ENCODE measurements at regions not wholly inside any gene's neighbourhood (a gene's known extent, or its start where the extent isn't known, plus 50 kb on each side); places are given as distances from the start of the nearest gene placed in this dataset.

DNA sequence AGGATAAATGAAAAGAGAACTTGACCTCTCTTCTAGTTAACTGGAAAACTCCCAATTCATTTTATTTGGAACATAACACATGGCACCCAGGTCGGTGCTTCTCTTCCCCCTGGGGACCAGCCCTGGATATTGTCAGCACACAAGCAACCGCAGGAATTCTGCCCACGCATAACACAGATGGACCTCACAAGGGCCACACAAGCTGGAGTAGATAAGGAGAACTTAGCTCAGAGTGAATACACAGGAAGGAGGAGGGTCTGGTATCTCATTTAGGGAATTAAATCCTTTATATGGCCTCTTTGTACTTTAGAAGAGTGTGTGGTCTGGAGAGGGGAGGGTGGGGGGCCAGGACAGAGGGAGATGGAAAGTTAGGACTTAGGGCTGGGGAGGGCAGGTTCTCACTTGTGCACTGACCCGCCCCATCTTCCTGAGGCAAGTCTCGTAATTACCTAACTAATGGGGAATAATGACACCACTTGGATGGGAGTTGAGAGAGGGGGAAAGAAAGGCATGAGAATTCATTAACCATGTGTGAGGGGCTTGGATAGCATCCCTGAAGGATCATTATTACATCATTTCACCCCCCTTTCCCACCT, 341.2 kb upstream of the WWC1 start:
- H3K27ac ChIP-seq (ENCODE audit: low read depth, low read length): no peak overlapping the region
- no peaks in the 10 kb centered on the region for H3K27me3 ChIP-seq (ENCODE audit: control insufficient read depth, insufficient read depth, low read length)
- H3K9ac ChIP-seq (ENCODE audit: low read length): no peak overlapping the region
- no peak overlapping the region for H3K4me3 ChIP-seq (ENCODE audit: low read length)
- H3K36me3 ChIP-seq (ENCODE audit: control insufficient read depth, insufficient read depth, low read length): no peaks in the 10 kb centered on the region
- peaks cover 17% of the 10 kb centered on the region for H3K4me1 ChIP-seq (ENCODE audit: control insufficient read depth, insufficient read depth, low read length)

DNA sequence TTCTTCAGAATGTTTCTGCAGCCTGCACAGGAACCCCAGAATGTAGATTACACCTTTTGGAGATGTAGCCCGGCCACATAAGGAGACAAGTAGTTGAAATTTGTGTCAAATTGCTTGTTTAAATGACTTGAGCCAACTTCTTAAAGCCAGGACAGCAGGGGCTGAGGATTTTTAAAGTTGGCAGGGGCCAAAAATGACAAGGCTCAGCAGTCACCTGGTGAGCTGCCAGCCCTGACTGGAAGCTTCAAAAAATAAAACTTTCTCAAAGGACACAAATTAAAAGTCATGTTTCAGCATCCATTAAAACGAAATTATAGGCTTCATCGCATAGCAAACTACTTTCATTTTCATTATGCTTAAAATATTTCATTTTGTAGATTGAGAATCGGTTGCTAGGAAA, 340.3 kb upstream of the WWC1 start:
- peaks cover 9% of the 10 kb centered on the region for H3K4me1 ChIP-seq (ENCODE audit: control insufficient read depth, insufficient read depth, low read length)

DNA sequence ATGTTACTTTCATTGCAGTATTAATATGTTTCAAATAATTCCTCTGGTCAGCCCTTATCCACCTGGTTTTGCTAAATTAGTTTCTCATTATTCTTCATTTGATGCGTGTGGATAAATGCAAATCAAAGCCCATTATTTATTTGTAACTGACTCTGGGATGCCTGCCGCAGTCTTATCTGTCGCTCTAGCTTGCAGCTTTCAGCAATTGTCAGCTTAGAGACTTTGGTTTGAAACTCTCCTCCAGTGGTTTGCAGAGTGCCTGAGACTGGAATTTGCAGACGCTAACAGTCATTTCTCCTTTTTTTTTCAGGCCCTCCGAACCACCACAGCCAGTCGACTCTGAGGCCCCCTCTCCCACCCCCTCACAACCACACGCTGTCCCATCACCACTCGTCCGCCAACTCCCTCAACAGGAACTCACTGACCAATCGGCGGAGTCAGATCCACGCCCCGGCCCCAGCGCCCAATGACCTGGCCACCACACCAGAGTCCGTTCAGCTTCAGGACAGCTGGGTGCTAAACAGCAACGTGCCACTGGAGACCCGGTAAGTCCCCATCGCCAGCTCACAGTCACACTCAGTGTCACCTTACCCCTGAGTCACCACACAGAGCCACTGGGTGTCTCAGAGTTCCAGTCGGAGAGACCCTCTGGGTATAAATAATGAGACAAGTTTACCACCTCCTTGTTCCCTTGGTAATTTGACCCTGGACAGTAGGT, 339.0 kb upstream of the WWC1 start:
- H3K36me3 ChIP-seq (ENCODE audit: control insufficient read depth, insufficient read depth, low read length): no peaks in the 10 kb centered on the region
- H3K4me3 ChIP-seq (ENCODE audit: low read length): no peak overlapping the region
- H3K9ac ChIP-seq (ENCODE audit: low read length): no peak overlapping the region
- H3K27ac ChIP-seq (ENCODE audit: low read depth, low read length): no peak overlapping the region
- H3K27me3 ChIP-seq (ENCODE audit: control insufficient read depth, insufficient read depth, low read length): no peaks in the 10 kb centered on the region
- H3K4me1 ChIP-seq (ENCODE audit: control insufficient read depth, insufficient read depth, low read length): no peaks in the 10 kb centered on the region

More for the DNA sequence above, 340.3 kb upstream of the WWC1 start:
- H3K36me3 ChIP-seq (ENCODE audit: control insufficient read depth, insufficient read depth, low read length): no peaks in the 10 kb centered on the region
- H3K4me3 ChIP-seq (ENCODE audit: low read length): no peak overlapping the region
- no peak overlapping the region for H3K27ac ChIP-seq (ENCODE audit: low read depth, low read length)
- no peaks in the 10 kb centered on the region for H3K27me3 ChIP-seq (ENCODE audit: control insufficient read depth, insufficient read depth, low read length)
- H3K9ac ChIP-seq (ENCODE audit: low read length): no peak overlapping the region

DNA sequence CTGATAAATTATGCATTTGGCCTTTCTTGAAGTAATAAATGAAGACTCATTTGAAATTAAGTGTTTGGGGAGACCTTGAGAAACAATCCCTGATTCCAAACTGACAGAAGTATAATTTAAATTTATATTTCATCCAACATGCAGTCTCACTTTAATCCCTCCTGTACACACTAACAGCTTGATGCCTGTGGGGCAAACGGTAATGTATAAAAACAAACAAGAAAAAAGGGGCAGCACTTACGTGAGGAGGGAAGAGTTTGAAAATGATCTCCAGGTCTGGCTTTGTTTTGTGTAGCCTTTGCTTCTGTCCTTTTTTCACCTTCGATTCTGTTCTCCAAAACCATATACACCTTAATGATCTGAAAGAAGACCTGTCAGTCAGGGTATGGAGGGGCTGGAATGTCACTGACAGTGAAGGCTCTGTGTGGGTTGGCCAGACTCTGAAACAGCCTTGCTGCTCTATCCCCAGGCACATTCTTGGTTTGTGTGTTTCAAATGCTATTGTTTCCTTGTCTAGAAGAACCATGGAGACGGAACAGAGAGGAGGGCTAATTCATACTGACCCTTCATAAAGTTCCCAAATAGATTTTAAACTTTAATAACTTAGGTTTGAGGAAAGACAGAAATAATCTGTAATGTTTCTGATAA, 338.2 kb upstream of the WWC1 start:
- Histone ChIP-seq H3K36me3 (ENCODE audit: control insufficient read depth, insufficient read depth, low read length) (no peaks in the 10 kb centered on the region), H3K9ac (ENCODE audit: low read length) (no peak overlapping the region), H3K4me1 (ENCODE audit: control insufficient read depth, insufficient read depth, low read length) (no peaks in the 10 kb centered on the region), H3K27me3 (ENCODE audit: control insufficient read depth, insufficient read depth, low read length) (no peaks in the 10 kb centered on the region), H3K4me3 (ENCODE audit: low read length) (no peak overlapping the region), H3K27ac (ENCODE audit: low read depth, low read length) (no peak overlapping the region)

DNA sequence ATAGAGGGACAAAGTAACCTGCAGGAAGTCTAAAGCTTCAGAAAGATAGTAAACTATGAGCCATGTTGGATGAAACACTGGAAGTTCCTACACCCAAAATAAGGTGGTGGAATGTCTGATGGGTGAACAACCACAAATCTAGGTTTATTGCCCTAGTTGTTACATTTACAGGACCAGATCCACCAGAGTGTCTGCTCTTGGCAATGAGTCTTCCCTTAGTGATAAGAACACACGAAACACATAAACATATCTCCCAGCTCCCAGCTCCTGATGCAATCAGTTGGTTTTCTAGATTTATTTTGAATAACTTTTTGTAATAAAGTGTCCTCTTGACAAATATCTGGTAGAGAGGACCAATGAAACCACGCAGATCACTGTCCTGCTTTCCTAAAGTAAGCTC, 329.7 kb upstream of the WWC1 start:
- no peak overlapping the region for H3K4me3 ChIP-seq (ENCODE audit: low read length)
- H3K4me1 ChIP-seq (ENCODE audit: control insufficient read depth, insufficient read depth, low read length): no peaks in the 10 kb centered on the region
- no peaks in the 10 kb centered on the region for H3K27me3 ChIP-seq (ENCODE audit: control insufficient read depth, insufficient read depth, low read length)

DNA sequence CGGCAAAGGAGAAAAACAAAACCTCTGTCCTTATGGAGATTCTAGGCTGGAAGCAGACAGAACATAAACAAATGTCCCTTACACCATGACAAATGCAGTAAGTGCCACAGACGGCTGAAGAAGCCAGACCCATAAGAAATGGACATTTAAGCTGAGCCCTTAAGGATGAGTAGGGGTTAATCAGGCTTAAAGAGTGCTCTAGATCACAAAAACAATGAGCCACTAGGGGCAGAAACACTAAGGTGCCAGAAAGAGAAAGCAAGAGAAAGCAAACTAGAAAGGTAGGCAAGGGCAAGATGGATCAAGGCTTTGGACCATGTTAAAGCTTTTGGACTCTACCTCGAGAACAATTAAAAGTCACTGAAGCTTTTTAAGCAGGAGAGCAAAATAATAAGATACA, 326.9 kb upstream of the WWC1 start:
- Histone ChIP-seq H3K36me3 (ENCODE audit: control insufficient read depth, insufficient read depth, low read length) (no peaks in the 10 kb centered on the region), H3K4me3 (ENCODE audit: low read length) (no peak overlapping the region), H3K9ac (ENCODE audit: low read length) (no peak overlapping the region), H3K27me3 (ENCODE audit: control insufficient read depth, insufficient read depth, low read length) (no peaks in the 10 kb centered on the region), H3K4me1 (ENCODE audit: control insufficient read depth, insufficient read depth, low read length) (no peaks in the 10 kb centered on the region), H3K27ac (ENCODE audit: low read depth, low read length) (no peak overlapping the region)

More for the DNA sequence above, 329.7 kb upstream of the WWC1 start:
- Histone ChIP-seq H3K27ac (ENCODE audit: low read depth, low read length) (no peak overlapping the region), H3K9ac (ENCODE audit: low read length) (no peak overlapping the region), H3K36me3 (ENCODE audit: control insufficient read depth, insufficient read depth, low read length) (no peaks in the 10 kb centered on the region)

DNA sequence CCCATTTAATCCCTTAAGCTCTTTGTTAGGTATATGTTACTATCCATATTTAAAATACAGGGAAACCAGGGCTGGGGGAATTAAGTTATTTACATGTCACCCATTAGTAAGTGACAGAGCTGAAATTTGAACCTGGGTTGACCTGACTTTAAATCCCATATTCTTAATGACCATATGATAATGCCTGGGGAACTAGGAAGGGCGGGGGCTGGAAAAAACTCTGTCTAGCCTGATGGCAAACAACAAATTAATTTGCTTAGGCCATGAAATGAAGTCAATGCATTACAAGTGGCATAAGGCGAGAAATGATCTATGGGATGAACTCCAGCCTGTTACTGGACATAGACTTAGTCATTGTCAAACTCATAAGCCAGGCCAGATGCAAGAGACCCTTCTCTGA, 325.7 kb upstream of the WWC1 start:
- Histone ChIP-seq H3K4me1 (ENCODE audit: control insufficient read depth, insufficient read depth, low read length) (no peaks in the 10 kb centered on the region), H3K9ac (ENCODE audit: low read length) (no peak overlapping the region), H3K27me3 (ENCODE audit: control insufficient read depth, insufficient read depth, low read length) (no peaks in the 10 kb centered on the region), H3K27ac (ENCODE audit: low read depth, low read length) (no peak overlapping the region), H3K4me3 (ENCODE audit: low read length) (no peak overlapping the region), H3K36me3 (ENCODE audit: control insufficient read depth, insufficient read depth, low read length) (no peaks in the 10 kb centered on the region)

DNA sequence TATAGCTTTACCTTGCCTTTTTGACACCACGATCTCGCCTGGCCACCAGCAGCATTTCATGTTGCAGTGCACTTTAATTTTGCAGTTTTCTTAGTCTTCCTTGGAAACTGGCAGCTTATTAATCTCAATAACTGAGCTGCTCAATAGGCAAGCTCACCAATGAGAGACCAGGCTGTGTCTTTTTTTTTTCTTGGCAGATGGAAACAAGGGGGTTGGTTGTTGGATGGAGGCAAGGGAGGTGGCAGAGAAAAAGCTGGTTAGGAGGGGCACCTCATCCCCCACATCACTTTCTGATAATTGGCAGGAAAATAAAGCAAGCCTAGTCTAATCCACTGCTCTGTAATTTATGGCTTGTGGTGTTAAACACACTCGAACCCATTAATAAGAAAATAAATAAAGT, 324.5 kb upstream of the WWC1 start:
- H3K36me3 ChIP-seq (ENCODE audit: control insufficient read depth, insufficient read depth, low read length): no peaks in the 10 kb centered on the region
- no peaks in the 10 kb centered on the region for H3K27me3 ChIP-seq (ENCODE audit: control insufficient read depth, insufficient read depth, low read length)
- no peak overlapping the region for H3K27ac ChIP-seq (ENCODE audit: low read depth, low read length)
- H3K9ac ChIP-seq (ENCODE audit: low read length): no peak overlapping the region
- no peak overlapping the region for H3K4me3 ChIP-seq (ENCODE audit: low read length)
- H3K4me1 ChIP-seq (ENCODE audit: control insufficient read depth, insufficient read depth, low read length): no peaks in the 10 kb centered on the region

DNA sequence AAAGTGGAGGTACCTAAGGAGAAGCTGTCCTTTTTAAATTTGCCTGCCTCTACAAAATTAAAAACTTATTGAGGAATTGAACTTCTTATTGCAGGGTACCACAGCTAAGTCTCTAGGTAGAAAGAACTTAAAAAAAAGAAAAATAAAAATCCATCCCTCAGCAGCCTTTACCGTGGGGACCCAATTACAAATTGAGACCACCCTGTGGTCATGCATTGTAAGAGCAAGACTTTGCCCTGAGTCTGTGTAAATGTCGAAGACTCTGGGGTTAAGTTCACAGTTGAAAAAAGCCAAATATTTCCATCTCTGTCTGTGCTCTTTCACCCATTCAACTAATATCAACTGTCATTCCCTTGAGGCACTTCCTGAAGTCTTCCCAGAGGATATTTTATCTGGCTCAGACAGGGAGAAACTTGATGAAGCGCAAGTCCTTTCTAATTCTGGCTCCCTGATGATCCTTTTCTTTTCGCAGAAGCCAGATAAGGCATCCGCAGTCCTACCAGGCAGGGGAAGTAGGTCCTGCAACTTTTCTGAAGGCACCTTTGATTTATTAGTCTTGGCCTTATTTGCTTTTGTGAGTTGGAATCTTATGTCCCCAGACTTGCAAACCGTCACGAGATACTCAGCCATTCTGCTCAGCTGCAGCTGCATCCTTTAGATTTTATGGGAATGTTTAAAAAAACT, 323.8 kb upstream of the WWC1 start:
- H3K4me1 ChIP-seq (ENCODE audit: control insufficient read depth, insufficient read depth, low read length): no peaks in the 10 kb centered on the region
- H3K27ac ChIP-seq (ENCODE audit: low read depth, low read length): no peak overlapping the region
- no peak overlapping the region for H3K9ac ChIP-seq (ENCODE audit: low read length)
- no peaks in the 10 kb centered on the region for H3K27me3 ChIP-seq (ENCODE audit: control insufficient read depth, insufficient read depth, low read length)
- H3K36me3 ChIP-seq (ENCODE audit: control insufficient read depth, insufficient read depth, low read length): no peaks in the 10 kb centered on the region
- H3K4me3 ChIP-seq (ENCODE audit: low read length): no peak overlapping the region

DNA sequence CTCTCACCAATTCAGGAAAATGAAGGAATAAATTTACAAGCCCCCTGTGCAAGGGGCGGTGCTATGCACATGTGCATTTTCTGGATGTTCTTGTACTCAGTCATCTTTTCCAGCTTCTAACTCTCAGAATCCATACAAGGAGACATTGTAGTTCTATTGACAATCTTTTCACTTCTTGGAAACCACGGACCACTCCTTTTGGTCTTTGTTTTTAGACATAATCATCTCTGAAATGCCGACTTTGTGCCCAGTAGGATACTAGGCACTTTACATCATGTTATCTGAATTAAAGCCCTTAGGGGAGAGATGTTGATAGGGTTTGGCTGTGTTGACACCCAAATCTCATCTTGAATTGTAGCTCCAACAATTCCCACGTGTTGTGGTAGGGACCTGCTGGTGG, 322.6 kb upstream of the WWC1 start:
- Histone ChIP-seq H3K27ac (ENCODE audit: low read depth, low read length) (no peak overlapping the region), H3K27me3 (ENCODE audit: control insufficient read depth, insufficient read depth, low read length) (no peaks in the 10 kb centered on the region), H3K4me1 (ENCODE audit: control insufficient read depth, insufficient read depth, low read length) (no peaks in the 10 kb centered on the region), H3K9ac (ENCODE audit: low read length) (no peak overlapping the region), H3K4me3 (ENCODE audit: low read length) (no peak overlapping the region), H3K36me3 (ENCODE audit: control insufficient read depth, insufficient read depth, low read length) (no peaks in the 10 kb centered on the region)

DNA sequence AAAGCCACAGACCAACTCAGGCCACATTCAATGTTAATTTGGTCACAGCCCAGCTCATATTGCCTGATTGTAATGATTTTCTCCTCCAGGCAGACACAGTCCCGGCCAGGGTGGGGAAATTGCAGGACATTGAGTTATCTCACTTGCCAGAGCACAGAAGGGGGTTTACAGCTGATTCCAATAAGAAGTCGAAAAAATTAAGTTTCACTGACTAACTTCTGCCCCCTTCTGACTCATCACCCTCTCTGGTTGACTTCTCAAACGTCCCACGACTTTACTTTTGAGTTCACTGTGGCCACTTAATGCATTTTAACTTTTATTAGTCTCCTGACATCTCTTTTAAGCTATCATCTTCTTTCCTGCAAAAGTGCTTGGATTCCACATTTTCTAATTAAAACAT, 321.4 kb upstream of the WWC1 start:
- H3K9ac ChIP-seq (ENCODE audit: low read length): no peak overlapping the region
- H3K27ac ChIP-seq (ENCODE audit: low read depth, low read length): no peak overlapping the region
- H3K4me1 ChIP-seq (ENCODE audit: control insufficient read depth, insufficient read depth, low read length): no peaks in the 10 kb centered on the region
- H3K36me3 ChIP-seq (ENCODE audit: control insufficient read depth, insufficient read depth, low read length): no peaks in the 10 kb centered on the region
- no peaks in the 10 kb centered on the region for H3K27me3 ChIP-seq (ENCODE audit: control insufficient read depth, insufficient read depth, low read length)
- H3K4me3 ChIP-seq (ENCODE audit: low read length): no peak overlapping the region

DNA sequence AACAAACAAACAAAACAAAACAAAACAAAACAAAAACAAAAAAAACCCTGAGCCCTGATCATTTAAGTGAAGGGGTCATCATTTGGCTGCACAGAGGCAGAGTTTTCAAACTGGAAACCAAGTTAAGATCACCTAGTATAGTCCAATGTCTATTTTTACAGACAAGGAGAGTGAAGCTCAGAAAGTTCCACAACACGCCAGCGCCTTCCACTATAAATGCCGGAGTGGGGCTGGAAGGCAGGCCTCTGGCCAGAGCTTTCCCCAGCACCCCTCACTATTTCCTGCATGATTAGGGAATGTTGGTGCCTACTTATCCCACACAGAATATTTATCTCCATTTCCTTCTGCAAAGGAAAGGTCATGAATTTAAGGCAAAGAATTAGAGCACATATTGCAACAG, 319.7 kb upstream of the WWC1 start:
- Histone ChIP-seq H3K4me1 (ENCODE audit: control insufficient read depth, insufficient read depth, low read length) (no peaks in the 10 kb centered on the region), H3K27me3 (ENCODE audit: control insufficient read depth, insufficient read depth, low read length) (no peaks in the 10 kb centered on the region), H3K4me3 (ENCODE audit: low read length) (no peak overlapping the region), H3K36me3 (ENCODE audit: control insufficient read depth, insufficient read depth, low read length) (no peaks in the 10 kb centered on the region), H3K27ac (ENCODE audit: low read depth, low read length) (no peak overlapping the region), H3K9ac (ENCODE audit: low read length) (no peak overlapping the region)

Data from rectal smooth muscle tissue (tissue), 1 donor.